ENCODE measurements at regions not wholly inside any gene's neighbourhood (a gene's known extent, or its start where the extent isn't known, plus 50 kb on each side); places are given as distances from the start of the nearest gene placed in this dataset.
"Not testable (repeated sequence)": the region's sequence is repeated elsewhere in the genome, so short reads cannot be mapped to it uniquely, and the experiment has no call there.

DNA sequence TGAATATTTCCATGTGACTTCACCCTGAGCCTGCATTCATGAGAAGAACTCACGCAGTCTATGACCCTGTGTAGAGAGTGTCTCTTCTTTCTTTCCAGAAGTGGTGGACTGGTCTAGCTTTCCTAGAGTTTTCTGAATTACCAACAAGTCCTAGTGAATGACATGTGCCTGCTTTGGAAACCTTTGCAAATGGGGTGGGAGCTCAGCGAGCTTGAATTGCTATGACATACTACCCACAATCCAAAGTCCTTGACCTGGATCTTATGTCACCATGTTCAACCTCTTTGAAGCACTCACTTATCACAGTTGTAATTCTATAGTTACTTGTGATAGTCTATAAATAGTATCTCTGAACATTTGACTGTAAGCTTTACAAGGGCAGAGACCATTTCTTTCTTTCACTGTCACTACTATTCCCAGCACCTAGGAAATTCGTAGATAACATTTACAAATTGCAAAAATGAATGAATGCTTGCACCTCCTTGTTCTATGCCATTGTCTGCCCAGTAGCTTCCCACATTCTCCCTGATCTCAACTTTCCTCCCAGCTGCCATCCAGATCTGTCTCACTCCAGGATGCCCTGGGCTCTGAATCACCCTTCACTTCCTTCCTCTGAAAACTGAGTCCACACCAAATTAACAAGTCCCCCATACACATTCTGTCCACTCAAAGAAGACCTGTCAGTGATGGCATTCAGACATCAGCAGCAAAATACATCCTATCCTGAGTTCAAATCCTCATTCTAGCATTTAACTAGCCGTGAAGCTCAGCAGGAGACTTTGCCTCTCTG is 201.9 kb upstream of the SESN3 start:
- DNase-seq: no peak

GRCh38 chr11:95429376-95429907 is 198.4 kb upstream of the SESN3 start:
- DNase-seq: no peak

DNA sequence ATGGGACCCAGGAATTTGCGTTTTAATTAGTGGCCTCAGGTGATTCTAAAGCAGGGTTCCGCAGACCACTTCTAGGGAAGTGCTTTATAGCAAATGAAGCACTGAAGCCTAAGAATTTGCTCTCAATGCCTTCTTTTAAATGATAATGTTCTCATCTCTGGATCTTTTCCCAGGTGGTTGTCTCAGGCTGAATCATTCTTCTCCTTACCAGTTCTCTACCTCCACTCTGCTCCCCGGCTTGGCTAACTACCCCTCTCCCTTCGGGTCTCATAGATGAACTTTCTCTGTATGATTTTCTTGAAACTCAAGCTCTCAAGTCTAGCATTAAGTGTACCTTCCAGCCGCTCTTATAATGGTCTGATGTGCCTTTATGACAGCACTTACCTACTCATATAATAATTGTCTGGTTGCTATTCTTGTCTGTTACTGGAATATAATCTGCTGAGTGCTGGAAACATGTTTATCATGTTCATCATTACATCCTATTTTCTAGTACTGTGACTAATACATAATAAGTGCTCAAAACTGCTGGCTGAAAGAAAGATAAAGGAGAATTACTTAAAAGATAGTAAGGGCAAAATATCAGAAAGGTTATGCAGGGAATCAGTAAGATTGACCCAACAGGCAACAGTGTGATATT is 195.9 kb upstream of the SESN3 start:
- no peak for DNase-seq

GRCh38 chr11:95419915-95420314 is 188.9 kb upstream of the SESN3 start:
- DNase-seq: no peak

DNA sequence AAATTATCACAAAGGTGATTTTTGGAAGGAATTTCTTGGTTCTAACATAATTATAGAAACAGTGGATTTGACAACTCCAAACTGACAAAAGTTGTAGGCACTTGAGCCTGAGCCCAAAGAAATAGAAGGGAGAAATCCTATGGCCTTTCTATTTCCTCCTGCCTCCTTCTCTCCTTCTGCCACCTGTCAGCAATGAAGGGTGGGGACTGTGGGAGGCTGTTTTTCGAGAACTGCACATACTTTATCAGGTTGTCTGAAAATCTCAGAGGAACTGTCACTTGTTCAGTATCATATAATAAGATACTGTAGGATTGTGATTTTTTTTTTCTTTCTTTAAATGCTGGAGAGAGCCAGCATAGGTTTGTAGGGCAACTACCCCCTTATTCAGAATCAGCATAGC is 187.9 kb upstream of the SESN3 start:
- no peak for DNase-seq

- DNase-seq: no peak
Observed at GRCh38 chr11:95417832-95418231, 186.8 kb upstream of the SESN3 start.

DNA sequence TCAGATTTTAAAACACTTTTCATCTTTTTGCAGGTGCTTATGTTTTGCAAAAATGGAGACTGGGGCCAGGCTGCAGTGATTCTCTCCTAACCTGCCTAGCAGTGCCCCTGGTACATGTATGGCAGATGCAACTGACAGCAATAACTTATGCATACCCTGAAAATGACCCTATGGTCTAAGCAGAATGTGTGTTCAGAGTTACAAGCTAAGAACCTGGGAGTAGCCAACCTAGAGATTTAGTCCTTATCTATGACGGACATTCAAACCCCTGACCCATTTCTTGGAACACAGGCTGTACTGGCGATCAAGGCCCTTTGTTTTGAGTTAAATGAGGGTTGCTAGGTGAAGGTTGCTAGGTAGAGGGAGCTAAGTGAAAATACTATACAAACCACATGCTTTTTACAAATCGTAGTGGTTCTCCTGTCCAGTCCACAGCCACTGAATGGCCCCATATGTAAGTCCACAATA is 184.9 kb upstream of the SESN3 start:
- DNase-seq: no peak

DNA sequence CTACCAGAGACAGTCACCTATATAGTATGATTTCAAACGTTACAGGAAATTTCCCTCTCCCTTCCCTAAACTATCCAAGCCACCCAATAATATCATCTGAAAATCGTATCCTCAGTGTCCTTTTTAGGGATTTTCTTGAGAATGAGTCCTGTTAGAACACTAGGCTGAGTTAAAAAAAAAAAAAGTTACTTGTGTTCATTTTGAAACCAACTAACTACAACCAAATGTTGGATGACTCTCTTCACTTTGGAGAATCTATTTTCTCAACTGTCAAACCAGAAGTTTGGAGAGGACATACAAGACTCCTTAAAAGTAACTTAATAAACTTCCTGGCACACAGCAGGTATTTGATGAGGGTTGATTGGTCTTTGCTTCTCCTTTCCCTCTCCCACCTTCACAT is 183.2 kb upstream of the SESN3 start:
- DNase-seq: no peak

GRCh38 chr11:95413761-95414160 is 182.8 kb upstream of the SESN3 start:
- no peak for DNase-seq

GRCh38 chr11:95413021-95413420 is 182.0 kb upstream of the SESN3 start:
- DNase-seq: no peak

GRCh38 chr11:95412074-95412473 is 181.1 kb upstream of the SESN3 start:
- no peak for DNase-seq

DNA sequence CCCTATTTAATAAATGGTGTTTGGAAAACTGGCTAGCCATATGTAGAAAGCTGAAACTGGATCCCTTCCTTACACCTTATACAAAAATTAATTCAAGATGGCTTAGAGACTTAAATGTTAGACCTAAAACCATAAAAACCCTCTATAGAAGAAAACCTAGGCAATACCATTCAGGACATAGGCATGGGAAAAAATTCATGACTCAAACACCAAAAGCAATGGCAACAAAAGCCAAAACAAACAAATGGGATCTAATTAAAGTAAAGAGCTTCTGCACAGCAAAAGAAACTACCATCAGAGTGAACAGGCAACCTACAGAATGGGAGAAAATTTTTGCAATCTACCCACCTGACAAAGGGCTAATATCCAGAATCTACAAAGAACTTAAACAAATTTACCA is 179.7 kb upstream of the SESN3 start:
- not testable (repeated sequence) for DNase-seq

- no peak for DNase-seq
Observed at GRCh38 chr11:95406271-95406670, 175.3 kb upstream of the SESN3 start.

DNA sequence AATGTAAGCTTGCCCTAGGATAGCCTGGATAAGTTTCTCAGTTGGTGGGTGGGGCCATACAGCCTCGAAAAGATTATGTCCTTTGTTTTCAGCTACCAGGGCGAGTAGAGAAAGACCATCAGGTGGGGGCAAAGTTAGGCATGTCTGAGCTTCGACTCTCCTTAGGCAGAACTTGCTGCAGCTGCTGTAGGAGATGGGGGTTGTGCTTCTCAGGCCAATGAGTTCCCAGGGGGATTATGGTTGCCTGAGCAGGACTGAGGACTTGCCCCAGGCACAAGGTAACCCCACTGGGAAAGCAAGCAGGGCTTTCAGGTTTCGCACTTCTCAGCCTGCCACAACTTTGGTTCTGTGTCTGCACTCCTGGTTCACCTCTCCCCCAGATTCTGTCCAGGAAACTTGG is 173.4 kb upstream of the SESN3 start:
- DNase-seq: no peak

GRCh38 chr11:95398437-95399112 is 167.6 kb upstream of the SESN3 start:
- no peak for DNase-seq

GRCh38 chr11:95392644-95393043 is 161.6 kb upstream of the SESN3 start:
- DNase-seq: no peak

- DNase-seq: no peak
Observed at GRCh38 chr11:95389427-95389826, 158.4 kb upstream of the SESN3 start.

GRCh38 chr11:95388086-95388485 is 157.1 kb upstream of the SESN3 start:
- DNase-seq: no peak

DNA sequence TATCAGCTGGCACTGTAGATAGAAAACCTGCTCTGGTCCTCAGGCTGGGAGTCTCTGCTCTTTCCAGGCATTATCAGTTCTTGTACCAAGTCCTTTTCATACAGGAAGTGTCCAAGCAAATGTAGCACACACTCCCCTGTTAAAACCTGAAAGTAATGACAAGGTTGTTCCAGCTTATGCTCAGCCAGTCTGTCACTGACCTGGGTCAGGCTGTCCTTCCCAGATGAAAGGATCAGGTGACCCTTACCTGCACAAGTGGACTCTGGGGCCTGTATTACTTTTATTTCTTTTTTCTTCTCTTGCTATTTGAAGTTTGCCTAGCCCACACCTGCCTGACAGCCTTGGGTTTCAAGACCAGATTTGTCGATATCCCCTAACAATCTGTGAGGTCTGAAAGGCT is 156.3 kb upstream of the SESN3 start:
- no peak for DNase-seq

- DNase-seq: no peak
Observed at GRCh38 chr11:95385577-95385976, 154.6 kb upstream of the SESN3 start.

GRCh38 chr11:95379479-95379878 is 148.5 kb upstream of the SESN3 start:
- no peak for DNase-seq

- DNase-seq: no peak
Observed at GRCh38 chr11:95378789-95379188, 147.8 kb upstream of the SESN3 start.

DNA sequence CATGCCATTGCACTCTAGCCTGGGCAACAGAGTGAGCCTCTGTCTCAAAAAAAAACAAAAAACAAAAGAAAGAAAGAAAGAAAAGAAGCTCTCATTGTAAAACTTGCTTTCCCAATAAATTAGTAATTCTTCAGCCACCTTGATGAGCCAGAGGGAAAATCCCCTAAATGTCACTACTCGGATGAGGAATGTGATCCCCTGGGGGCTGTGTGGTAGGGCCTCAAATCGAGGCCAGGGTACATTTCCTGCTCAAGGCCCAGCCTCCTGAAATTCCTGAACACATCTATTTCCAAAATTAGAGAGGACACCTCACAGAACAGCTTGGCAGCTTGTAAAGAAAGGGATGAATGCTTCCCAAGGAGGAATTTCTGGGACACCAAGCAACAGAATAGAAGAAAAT is 147.1 kb upstream of the SESN3 start:
- DNase-seq: no peak

DNA sequence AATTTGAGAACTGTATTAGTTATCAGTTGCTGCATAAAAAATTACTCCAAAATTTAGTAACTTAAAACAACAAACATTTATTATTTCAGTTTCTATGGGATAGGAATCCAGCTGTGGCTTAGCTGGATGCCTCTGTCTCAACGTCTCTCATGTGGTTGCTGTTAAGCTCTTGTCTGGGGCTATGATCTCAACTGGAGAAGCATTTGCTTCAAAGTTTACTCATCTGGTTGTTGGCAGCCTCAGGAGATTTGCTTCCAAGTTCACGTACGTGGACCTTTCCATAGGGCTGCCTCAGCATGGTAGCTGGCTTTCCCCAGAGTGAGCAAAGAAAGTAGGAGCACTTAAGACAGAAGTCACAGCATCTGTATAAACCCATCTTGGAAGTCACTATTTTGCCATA is 144.9 kb upstream of the SESN3 start:
- DNase-seq: no peak

Measured in activated T-cell treated with anti-CD3 and anti-CD28 coated beads, Interleukin-2, amount 50 U/mL, for 48 hours (primary cell).